ENCODE measurements at regions not wholly inside any gene's neighbourhood (a gene's known extent, or its start where the extent isn't known, plus 50 kb on each side); places are given as distances from the start of the nearest gene placed in this dataset.
"Not testable (repeated sequence)": the region's sequence is repeated elsewhere in the genome, so short reads cannot be mapped to it uniquely, and the experiment has no call there.

DNA sequence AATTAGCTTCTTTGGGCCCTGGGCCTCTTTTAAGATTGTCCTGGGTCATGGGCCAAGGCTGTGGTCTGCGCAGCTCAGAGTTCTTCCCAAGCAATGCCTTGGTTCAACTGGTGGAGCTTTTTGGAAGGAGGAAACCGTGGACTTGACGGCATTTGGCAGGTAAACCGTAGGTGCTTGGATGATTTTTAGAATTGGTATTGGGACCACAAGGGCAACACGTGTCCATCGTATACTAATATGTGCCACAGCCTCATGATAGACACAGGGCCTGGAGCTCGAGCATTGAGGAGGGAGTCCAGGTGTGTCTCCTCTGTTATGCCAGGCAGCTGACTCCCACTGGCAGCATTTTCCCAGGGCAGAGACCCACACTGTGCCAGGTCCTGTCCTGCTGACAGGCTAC is 120.9 kb upstream of the PITX1 start:
- DNase-seq, result no peak

DNA sequence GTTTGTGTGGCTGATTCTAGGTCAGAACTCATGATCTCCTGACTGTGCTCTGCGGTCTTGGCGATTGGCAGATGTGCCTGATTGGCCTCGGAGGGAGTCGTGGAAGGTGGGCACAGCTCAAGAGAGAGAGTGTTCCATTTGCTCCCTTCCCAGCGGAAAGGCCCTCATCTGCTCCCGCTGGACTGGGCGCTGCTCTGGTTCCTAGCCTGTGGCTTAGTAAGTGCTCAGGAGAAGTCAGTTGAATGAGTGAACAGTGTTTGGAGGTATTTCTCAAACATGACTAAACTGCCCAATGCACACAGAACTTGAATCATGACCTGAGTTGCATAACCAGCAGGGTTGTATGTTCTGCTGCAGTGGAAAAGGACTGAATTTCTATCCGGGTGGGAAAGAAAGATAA is 120.2 kb upstream of the PITX1 start:
- no peak for DNase-seq

DNA sequence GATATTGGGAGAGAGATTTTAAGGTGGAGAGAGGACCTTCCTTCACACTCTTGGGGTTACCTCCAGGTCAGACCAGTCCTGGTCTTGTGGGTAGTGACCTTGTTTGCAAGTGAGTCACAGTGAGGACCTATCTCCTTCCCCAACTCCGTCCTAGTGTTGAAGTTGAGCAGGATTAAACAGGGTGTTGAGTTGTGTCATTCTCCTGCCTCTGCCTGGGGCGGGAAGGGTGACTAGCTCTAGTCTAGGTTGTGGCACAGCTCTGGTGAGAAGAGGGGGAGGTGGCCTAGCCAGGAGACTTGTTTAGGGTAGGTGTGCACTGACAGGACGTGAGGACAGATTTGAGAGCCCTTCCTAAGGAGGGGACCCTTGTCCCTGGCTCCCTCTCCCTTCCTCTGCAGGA is 119.6 kb upstream of the PITX1 start:
- DNase-seq, result no peak

DNA sequence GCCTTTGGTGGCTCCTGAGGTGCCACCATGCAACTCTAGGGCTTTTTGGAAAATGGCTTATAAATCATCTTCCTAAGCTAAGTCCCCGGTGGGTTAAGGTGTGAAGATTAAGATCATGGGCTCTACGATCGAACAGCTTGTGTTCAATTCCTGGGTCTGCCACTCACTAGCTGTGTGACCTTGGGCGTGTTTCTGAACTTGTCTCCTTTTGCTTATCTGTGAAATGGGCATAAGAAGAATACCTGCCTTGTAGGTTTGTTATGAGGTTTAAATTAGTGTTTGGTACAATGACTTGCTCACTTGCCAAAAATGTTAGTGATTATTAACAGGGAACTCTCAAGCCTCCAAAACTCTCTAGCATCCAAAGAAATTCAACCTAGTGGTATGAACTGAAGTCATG is 119.2 kb upstream of the PITX1 start:
- no peak for DNase-seq

- not testable (repeated sequence) for DNase-seq
Measured at GRCh38 chr5:135151660-135152059, 117.6 kb upstream of the PITX1 start.

DNA sequence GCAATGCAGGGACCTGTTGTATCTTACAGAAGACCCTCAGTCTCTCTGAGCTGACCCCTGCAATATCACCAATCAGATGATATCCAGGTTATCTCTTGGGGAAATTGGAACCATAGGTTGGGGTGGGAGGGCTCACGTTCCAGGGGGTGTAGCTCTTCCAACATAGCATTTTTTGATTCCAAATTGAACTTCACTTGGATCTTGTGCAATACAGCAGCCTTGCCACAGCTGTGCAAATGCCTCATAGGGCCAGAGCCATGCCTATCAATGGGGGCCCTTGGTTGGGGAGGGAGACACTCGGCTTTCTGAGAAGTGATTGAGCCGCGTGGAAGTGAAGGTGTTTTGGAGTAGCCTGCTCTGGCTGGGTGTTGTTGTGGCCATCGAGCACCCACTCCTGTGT is 117.2 kb upstream of the PITX1 start:
- no peak for DNase-seq

- DNase-seq, result no peak
Measured at GRCh38 chr5:135150767-135151166, 116.7 kb upstream of the PITX1 start.

- no peak for DNase-seq
Measured at GRCh38 chr5:135149956-135150723, 116.1 kb upstream of the PITX1 start.

DNA sequence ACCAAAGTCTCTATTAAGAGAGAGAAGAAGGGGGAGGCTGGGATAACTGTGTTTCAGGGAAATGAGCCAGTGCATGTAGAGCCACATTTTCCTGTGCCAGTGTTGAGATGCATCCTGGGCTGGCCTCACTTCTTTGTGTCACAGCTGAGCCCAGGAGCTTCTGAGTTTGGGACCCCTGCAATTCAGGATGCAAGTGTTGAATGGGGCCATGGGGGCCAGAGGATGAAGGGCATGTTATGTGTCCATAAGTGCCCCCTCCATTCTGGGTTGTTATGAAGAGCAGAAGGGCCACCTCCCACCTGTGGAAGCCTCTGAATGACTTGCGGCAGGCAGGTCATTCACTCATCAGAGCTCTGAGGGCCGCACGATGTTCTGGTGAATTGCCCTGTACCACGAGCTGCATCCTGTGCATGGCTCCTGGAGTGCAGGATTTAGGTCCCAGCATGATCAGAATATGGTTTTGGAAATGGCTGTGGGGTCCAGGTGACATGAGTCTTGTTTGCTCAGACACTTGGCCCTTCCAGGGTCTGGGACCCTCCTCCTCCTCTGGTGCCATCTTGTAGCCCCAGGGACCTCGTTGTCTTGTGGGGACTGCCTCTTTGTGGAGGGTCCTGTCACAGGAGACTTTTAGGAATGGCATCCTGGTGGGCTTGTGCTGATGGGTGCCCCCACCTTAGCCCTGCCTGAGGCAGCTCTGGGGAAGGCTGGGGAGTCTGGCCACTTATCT is 115.4 kb upstream of the PITX1 start:
- DNase-seq, result no peak

- no peak for DNase-seq
Measured at GRCh38 chr5:135147294-135148090, 113.5 kb upstream of the PITX1 start.

- DNase-seq, result no peak
Measured at GRCh38 chr5:135145985-135146384, 112.0 kb upstream of the PITX1 start.

- DNase-seq, result not testable (repeated sequence)
Measured at GRCh38 chr5:135143682-135144081, 109.7 kb upstream of the PITX1 start.

DNA sequence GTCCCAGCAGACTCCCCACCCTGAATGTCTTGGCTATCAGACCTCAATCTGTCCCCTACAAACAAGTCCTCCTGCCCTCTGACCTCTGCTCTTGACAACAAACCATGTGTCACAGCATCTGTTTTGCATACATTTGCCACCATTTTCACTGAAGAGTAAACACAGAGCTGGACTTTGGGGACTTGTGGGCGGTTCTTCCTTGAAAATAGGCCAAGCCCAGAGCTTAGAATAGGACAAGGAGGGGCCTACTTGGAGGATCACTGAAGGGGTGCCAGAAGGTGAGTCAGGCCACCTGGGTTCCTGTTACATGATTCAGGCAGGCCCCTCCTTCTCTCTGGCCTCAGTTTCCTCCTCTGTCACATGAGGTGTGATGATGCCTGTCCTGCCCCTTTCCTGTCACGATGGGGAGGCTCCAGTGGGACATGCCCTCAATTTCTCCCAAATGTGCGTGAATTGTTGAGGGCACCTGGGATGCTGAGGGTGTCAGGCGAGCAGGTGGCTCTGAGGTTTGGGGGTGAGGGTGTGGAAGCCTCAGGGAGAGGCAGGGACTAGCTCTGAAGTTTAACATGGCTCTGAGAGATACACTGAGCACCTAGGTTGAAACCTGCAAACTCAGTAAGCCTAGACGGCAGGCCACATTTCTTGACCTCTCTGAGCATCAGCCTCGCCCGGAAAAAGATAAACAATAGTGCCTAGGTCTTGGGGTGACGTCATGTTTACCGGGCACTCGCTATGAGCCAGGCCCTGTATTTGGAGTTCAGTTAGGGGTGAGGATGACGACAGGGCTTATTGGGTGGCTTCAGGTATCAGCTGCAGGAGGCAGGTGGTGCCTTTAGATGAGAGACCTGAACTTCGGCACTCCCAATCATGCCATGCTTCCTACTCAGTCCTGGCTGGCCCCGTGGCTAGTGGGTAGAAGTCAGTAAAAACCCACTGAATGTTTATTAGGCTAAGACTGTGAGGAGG is 107.6 kb upstream of the PITX1 start:
- no peak for DNase-seq

GRCh38 chr5:135140446-135141204 is 106.6 kb upstream of the PITX1 start:
- no peak for DNase-seq

- no peak for DNase-seq
Measured at GRCh38 chr5:135139381-135140134, 105.5 kb upstream of the PITX1 start.

DNA sequence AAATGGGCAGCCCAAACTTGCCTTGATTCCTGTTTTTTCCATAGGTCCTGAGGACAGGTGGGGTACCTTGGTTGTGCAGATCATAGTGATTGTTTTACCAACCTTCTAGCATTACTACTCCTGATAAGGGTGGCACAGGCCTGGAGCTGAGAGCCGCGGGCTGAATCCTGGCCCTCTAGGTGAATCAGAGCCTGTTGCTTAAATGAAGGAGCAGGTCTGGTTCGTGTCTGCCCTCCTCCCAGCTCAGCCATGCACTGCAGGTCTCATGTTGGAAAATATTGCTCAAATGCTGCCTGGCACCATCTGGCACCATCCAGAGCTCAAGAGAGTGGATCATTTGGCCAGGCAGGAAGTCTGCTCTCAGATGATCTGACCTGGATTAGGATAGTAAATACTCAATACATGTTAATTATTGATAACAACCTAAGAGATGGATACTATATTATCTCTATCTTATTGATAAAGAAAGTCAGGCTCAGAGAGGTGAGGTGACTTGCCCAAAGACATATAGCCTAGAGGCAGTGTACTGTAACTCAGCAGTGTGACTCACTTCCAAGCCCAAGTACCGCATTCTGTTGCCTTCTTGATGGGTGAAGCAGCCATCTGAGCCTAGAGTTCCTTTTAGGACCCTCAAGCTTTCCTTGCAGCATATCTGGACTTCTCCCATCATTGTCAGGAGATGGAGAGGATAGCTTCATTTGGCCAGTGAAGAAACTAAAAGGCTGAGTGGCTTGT is 104.3 kb upstream of the PITX1 start:
- DNase-seq, result no peak

DNA sequence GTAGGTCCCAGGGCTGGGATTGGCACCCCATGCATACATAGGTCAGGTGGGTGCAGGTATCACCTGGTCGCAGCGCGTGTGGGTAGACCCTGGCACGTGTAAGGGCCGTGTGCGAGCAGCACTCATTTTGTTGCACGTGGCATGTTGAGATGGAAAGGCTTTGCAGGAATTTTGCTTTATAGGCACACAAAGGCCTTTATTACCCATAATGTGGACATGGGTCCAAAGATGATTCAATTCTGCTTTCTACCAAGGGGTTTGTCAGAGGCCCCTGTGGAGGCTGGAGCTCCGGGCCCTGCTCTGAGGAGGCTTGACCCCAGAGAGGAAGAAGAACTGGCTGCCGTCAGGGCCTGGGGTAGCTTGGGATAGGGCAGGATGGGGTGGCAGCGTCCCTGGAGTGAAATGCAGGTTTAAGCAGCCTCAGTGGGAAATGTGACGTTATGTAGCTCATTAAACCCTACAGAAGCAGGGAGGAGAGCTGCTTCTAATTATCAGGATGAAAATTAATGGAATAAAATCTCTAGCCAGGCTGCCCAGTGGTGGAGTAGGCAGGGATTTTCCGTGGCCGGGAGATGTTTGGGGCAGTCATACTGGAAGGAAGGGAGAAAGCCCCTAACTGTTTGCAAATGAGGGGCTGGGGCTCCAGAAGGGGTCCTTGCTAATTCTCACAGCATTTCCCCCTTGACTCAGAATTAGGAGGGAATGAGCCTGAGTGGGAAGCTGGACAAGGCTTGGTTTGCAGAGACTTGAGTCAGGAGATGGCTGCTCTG is 103.3 kb upstream of the PITX1 start:
- no peak for DNase-seq

DNA sequence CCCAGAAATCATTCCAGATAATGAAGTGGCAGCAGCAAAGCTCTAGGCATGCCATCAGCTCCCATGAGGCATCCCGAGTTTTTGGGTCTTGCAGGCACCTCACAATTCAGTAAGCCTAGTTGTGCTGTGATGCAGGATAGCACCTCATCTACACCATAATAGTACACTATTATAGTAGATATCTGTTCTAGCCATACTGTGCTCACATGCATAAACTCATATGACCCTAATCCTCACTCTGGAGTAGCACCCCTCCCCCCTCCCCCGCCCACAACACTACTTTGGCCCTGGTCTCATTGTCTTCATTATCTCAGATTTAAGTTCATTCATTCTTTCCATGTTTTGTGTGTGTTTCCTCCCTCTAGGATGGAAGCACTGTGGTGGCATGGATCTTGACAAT is 102.5 kb upstream of the PITX1 start:
- DNase-seq, result no peak

- DNase-seq, result no peak
Measured at GRCh38 chr5:135135530-135136226, 101.7 kb upstream of the PITX1 start.

All from CD4-positive, alpha-beta T cell treated with Interleukin-6 for 4 hours (primary cell).